HS-5 (cell line): ENCODE measurements at regions not wholly inside any gene's neighbourhood (a gene's known extent, or its start where the extent isn't known, plus 50 kb on each side); places are given as distances from the start of the nearest gene placed in this dataset.
"Not testable (repeated sequence)": the region's sequence is repeated elsewhere in the genome, so short reads cannot be mapped to it uniquely, and the experiment has no call there.

ENCODE experiments used
- DNase-seq: peaks from one replicate; pipeline ENCODE4 v3.0.0-alpha.2; 2012; ENCODE audit warnings: low read depth

GRCh38 chr7:17440025-17440784 is 141.8 kb downstream of the AHR start:
- not testable (repeated sequence) for DNase-seq

DNA sequence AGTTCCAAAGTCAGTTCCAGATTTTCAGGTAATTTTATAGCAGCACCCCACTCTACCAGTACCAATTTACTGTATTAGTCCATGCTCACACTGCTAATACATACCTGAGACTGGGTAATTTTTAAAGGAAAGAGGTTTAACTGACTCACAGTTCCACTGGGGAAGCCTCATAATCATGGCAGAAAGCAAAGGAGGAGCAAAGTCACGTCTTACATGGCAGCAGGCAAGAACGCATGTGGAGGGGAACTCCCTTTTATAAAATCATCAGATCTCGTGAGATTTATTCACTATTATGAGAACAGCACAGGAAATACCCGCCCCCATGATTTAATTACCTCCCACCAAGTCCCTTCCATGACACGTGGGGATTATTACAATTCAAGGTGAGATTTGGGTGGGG is 142.4 kb downstream of the AHR start:
- DNase-seq: no peak

GRCh38 chr7:17441557-17441956 is 143.1 kb downstream of the AHR start:
- no peak for DNase-seq

- DNase-seq: no peak
These were observed 145.7 kb downstream of the AHR start for GRCh38 chr7:17444151-17444550.

GRCh38 chr7:17444673-17445072 is 146.2 kb downstream of the AHR start:
- no peak for DNase-seq

DNA sequence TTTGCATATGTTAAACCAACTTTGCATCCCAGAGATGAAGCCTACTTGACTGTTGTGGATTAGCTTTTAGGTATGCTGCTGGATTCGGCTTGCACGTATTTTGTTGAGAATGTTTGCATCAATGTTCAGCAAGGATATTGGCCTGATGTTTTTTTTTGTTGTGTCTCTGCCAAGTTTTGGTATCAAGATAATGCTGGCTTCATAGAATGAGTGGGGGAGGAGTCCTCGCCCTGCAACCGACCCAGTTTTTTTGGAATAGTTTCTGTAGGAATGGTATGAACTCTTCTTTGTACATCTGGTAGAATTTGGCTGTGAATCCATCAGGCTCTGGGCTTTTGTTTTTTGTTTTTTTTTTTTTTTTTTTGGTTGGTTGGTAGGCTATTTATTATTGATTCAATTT is 147.9 kb downstream of the AHR start:
- DNase-seq: no peak

DNA sequence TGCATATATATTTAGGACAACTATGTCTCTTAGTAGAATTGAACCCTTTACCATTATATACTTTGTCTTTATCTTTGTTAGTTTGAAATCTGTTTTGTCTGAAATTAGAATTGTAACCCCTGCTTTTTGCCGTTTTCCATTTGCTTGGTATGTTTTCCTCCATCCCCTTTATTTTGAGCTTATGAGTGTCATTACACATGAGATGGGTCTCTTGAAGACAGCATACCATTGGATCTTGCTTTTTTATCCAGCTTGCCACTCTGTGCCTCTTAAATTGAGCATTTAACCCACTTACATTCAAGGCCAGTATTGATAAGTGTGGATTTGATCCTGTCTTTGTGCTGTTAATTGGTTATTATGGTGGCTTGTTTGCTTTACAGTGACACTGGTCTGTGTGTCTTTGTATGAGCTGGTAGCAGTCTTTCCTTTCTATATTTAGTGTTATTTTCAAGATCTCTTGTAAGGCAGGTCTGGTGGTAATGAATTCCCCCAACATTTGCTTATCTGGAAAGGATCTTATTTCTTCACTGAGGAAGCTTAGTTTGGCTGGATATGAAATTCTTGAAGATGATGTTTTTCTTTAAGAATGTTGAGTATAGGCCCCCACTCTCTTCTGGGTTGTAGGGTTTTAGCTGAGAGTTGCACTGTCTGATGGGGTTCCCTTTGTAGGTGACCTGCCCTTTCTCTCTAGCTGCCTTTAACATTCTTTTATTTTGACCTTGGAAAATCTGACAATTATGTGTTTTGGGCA is 149.5 kb downstream of the AHR start:
- no peak for DNase-seq

DNA sequence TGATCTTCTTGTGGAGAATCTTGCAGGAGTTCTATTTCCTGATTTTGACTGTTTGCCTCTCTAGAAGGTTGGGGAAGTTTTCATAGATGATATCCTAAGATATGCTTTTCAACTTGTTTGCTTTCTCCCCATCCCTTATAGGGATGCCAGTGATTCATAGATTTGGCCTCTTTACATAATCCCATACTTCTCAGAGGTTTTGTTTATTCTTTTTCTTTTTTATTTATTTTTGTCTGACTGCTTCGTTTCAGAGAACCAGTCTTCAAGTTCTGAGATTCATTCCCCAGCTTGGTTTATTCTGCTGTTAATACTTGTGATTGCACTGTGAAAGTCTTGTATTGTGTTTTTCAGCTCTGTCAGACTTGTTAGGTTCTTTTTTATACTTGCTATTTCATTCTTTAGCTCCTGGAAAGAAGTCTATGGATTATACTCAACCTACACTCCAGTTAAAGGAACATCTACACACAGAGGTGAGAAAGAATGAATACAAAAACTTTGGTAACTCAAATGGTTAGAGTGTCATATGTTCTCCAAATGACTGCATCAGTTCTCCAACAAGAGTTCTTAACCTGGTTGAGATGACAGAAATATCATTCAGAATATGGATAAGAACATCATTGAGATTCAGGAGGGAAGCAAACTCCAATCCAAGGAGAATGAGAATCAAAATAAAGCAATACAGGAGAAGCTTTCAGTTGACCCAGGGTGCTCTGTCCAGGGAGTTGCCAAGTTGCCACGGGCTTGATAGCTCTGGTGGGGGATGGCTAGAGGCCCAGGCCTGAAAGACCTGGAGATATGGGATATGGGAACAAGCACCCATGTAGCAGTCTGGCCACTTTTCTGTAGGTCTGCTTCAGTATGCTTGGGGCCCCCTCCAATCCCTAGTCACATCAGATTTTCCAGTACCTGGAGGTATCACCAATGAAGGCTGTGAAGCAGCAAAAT is 150.3 kb downstream of the AHR start:
- DNase-seq: no peak

DNA sequence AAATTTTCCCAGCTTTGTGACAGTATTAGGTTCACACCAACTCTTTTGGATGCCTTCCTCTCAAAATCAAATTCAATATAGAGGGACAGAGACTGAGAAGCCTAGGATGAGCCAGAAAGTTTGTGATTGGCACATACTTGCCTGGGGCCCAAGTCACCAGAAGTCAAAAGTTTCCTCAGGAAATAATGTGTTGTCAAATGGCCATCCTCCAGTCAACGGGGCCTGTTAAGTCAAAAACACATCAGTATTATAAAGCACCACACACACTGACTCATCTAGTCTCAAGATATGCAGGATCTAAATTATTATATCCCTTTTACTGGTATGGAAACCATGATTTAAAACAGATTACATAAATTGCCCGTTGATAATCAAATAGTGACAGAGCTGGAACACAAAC is 158.1 kb downstream of the AHR start:
- no peak for DNase-seq

GRCh38 chr7:17460001-17460400 is 161.5 kb downstream of the AHR start:
- no peak for DNase-seq

DNA sequence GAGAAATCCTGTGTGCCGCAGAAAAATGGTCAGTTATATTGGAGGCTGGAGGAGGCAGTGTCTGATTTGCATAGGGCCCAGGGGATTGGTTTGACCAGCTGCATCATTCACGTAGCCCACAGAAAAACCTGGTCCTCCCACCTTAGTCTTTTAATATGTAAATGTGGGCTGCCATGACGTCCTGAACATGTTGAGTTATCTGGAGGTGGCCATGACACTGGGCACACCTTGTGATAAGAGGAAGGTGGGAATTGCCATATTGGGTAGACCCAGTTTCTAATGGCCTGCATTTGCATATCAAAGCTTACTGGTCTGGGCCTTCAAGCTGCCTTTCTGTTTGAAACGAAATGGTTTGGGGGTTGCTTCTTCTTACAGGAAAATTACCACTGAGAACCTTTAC is 162.2 kb downstream of the AHR start:
- DNase-seq: no peak

DNA sequence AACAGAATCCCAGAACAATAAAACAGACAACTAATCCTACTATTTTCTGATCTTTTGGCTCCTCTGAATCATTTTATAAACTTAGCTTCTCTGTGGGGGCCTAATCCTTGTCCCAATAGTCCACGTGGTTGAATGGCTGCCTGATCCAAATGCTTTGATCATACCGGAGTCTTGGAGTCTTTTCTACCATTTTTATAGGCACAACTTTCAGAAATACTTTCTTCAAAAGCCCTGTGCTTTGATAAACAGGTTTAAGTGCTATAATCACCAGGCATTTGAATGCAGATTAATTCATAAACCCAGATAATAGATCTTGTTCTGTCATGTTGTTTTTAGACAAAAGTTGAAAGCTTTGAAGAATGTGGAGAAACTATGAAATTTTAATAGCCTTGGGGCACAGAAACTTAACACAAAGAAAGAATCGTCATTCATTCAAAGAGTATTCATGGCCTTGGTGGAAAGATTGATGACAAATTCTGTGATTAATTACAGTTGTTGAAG is 163.7 kb downstream of the AHR start:
- no peak for DNase-seq

DNA sequence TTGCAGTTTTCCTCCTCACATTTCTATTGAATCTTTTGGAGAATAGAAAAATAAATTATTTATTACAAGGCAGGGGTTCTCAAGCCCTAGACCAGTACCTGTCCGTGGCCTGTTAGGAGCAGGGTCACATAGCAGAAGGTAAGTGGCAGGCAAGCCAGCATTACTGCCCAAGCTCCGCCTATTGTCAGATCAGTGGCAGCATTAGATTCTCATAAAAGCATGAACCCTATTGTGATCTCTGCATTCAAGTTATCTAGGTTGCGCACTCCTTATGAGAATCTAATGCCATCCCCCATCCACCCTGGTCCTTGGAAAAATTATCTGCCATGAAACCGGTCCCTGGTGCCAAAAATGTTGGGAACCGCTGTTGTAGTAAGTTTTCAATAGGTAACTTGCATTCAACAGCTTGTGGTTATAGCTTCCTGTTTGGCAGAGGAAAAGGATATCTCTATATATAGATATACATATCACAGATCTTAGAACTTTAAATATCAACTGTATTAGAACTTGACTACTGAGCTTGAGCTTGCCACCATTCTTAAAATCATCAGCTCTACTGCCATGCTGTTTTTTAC is 165.1 kb downstream of the AHR start:
- no peak for DNase-seq

- no peak for DNase-seq
These were observed 167.8 kb downstream of the AHR start for GRCh38 chr7:17466216-17466615.

DNA sequence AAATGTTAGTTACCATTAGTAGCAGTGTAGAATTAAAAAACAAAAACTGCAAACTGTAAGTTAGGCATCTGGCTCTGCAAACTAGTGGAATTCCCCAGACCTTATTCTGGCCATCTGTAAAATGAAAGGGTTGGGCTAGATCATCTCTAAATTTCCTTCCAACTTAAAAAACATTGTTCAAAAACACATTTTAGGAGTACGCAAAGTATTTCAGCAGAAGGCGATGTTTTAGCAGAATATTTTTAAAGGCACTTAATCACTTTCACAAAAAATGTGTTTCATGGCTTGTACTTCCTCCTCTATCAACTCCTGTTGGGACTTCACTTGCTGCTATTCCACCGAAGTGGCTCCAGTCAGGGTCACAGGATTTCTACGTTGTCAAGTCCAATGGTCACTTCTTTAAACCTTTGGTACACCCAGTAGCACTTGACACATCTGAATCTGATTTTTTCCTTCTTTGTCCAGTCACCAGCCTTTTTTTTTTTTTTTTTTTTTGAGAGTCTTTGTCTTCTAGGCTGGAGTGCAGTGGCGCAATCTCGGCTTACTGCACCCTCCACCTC is 169.0 kb downstream of the AHR start:
- no peak for DNase-seq

- DNase-seq: no peak
These were observed 172.9 kb downstream of the AHR start for GRCh38 chr7:17471325-17471724.

DNA sequence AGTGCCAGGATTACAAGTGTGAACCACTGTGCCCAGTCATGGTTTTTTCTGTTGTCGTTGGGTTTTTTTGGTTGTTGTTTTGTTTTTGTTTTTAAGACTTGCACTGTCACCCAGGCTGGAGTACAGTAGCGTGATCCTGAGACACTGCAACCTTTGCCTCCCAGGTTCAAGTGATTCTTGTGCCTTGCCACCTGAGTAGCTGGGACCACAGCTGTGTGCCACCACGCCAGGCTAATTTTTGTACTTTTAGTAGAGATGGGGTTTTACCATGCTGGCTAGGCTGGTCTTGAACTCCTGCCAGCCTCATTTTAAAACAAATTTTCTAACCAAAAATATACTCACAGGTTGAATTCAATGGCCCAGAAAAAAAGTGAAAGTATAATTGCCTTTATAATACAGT is 174.1 kb downstream of the AHR start:
- DNase-seq: no peak

DNA sequence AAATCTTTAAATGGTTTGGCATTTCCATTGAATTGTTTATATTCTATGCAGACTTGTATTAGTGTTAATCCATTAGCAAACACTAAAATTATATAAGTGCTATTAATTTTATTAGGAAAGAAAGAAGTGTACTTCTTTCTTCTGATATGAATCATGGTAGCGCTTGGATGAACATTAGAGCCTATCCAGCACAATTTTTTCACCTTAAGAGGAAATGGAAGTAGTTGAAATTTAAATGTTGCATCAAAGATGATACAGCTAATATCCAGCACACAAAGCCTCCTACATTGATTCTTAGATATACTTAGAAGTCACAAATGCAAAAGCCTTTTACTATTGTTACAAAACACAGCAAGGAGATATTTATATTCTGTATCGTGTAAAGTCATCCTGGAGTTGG is 174.5 kb downstream of the AHR start:
- no peak for DNase-seq

DNA sequence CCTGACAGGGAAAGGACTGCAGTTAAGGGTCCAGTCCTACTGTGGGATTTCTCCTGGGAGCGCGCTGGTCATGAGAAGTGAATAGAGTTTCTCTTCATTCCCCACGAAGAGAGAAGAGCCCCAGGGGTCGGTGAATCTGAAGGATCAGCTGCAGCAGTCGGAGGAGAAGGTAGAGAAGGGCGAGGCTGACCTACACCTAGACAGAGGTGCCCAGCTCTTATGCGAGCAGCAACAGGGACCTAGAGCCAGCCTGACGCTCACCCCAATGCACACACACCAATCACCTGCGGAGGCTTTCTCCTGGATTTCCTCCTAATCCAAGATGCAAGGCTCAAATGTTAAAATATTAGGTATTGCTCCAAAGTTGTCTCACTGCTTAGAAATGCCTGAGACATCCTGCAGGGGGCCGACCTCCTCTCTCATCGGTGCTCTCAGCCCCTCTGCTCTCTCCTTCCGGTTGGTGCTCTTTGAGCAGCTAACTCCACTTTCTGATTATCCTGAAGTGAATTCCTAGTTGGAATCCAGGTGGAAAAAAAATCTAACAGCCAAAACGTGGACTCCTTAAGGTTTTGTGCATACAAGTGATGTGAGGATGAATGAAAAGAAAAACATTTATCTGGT is 176.4 kb downstream of the AHR start:
- DNase-seq: no peak

DNA sequence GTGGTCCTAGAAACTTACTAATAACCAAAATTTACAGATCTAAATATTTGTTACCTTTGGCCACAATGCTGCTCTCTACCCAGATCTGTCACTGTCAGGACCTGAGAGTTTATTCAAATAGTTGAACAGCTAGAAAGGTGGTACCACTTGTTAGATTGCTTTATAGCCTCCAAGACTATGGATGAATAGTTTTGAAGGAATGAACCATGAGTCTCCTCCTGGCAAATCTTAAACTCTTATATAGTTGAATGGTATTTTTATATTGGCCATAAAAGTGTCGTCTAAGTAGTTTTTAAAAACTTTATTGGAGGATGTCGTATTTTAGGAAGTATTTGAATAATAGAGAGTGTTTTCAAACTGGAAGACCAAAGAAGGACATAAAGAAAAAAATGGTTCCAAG is 178.7 kb downstream of the AHR start:
- DNase-seq: no peak

- no peak for DNase-seq
These were observed 182.7 kb downstream of the AHR start for GRCh38 chr7:17481118-17481517.
